Liver (tissue), 8 donors: ENCODE measurements at regions not wholly inside any gene's neighbourhood (a gene's known extent, or its start where the extent isn't known, plus 50 kb on each side); places are given as distances from the start of the nearest gene placed in this dataset.

Experiments
- DNase-seq: peaks from one replicate; pipeline ENCODE4 v3.0.0-alpha.2; 2017; ENCODE audit warnings: low spot score
- H3K27ac ChIP-seq, 2 donors: one replicate each; pipeline ENCODE4 v1.7.0; 2013; ENCODE audit warnings: inconsistent platforms in 2 of 2, low read length in 2 of 2, control low read depth in 1 of 2, low read depth in 1 of 2, mild to moderate bottlenecking in 1 of 2
- H3K27me3 ChIP-seq, 4 donors: one replicate each; pipeline versions ENCODE4 v1.6.1 to v1.7.0; 2013; ENCODE audit warnings: low read length in 3 of 4, inconsistent platforms in 1 of 4, mild to moderate bottlenecking in 1 of 4, moderate library complexity in 1 of 4; ENCODE audit not compliant: control insufficient read depth in 4 of 4, insufficient read depth in 4 of 4
- H3K36me3 ChIP-seq, 4 donors: one replicate each; pipeline versions ENCODE4 v1.6.1 to v1.7.0; 2013; ENCODE audit warnings: low read length in 3 of 4, mild to moderate bottlenecking in 3 of 4, low read depth in 1 of 4, moderate library complexity in 1 of 4; ENCODE audit not compliant: control insufficient read depth in 4 of 4, insufficient read depth in 3 of 4
- H3K4me1 ChIP-seq, 4 donors: one replicate each; pipeline versions ENCODE4 v1.6.1 to v1.7.0; 2013; ENCODE audit warnings: low read length in 3 of 4, mild to moderate bottlenecking in 3 of 4, moderate library complexity in 1 of 4; ENCODE audit not compliant: control insufficient read depth in 4 of 4, insufficient read depth in 4 of 4
- H3K4me3 ChIP-seq, 3 donors: one replicate each; pipeline versions ENCODE4 v1.6.1 to v1.7.0; 2013; ENCODE audit warnings: low read length in 3 of 3, control low read depth in 1 of 3, low read depth in 1 of 3, mild to moderate bottlenecking in 1 of 3
- H3K9ac ChIP-seq, 2 donors: one replicate each; pipeline ENCODE4 v1.7.0; 2013; ENCODE audit warnings: low read length in 2 of 2, mild to moderate bottlenecking in 2 of 2, moderate library complexity in 2 of 2, control low read depth in 1 of 2, low read depth in 1 of 2
- H3K9me3 ChIP-seq, 4 donors: one replicate each; pipeline versions ENCODE4 v1.6.1 to v1.7.0; 2013; ENCODE audit warnings: low read length in 3 of 4; ENCODE audit not compliant: control insufficient read depth in 4 of 4
- ATF3 ChIP-seq: IDR thresholded peaks from 2 replicates; pipeline ENCODE4 v1.6.1; 2016; ENCODE audit warnings: antibody characterized with exemption
- CTCF ChIP-seq: fragments of 150-350 bp; IDR thresholded peaks from 2 replicates; pipeline ENCODE4 v1.5.1; 2017; ENCODE audit warnings: improper control_type of control experiment, low read depth, low read length; ENCODE audit not compliant: missing input control
- EGR1 ChIP-seq, 2 donors: IDR thresholded peaks; 2 replicates each; pipeline ENCODE4 v1.6.1; 2016 to 2018; ENCODE audit warnings: antibody characterized with exemption in 2 of 2, low read depth in 2 of 2
- FOXA1 ChIP-seq: IDR thresholded peaks from 2 replicates; pipeline ENCODE4 v1.6.1; 2016; ENCODE audit warnings: antibody characterized with exemption
- FOXA2 ChIP-seq: IDR thresholded peaks from 2 replicates; pipeline ENCODE4 v1.6.1; 2016; ENCODE audit warnings: antibody characterized with exemption
- GABPA ChIP-seq, 2 donors: IDR thresholded peaks in 1 of 2; conservative IDR thresholded peaks in 1 of 2; 2 replicates each; pipeline ENCODE4 v1.6.1; 2016; ENCODE audit warnings: antibody characterized with exemption in 2 of 2, mild to moderate bottlenecking in 1 of 2, moderate library complexity in 1 of 2
- HNF4A ChIP-seq, 2 donors: conservative IDR thresholded peaks; 2 replicates each; pipeline ENCODE4 v1.6.1; 2016; ENCODE audit warnings: antibody characterized with exemption in 2 of 2, mild to moderate bottlenecking in 2 of 2
- HNF4G ChIP-seq: IDR thresholded peaks from 2 replicates; pipeline ENCODE4 v1.6.1; 2016; ENCODE audit warnings: antibody characterized with exemption
- JUND ChIP-seq, 2 donors: IDR thresholded peaks; 2 replicates each; pipeline ENCODE4 v1.6.1; 2016; ENCODE audit warnings: antibody characterized with exemption in 2 of 2
- MAX ChIP-seq: IDR thresholded peaks from 2 replicates; pipeline ENCODE4 v1.6.1; 2016; ENCODE audit warnings: antibody characterized with exemption
- NR2F2 ChIP-seq: IDR thresholded peaks from 2 replicates; pipeline ENCODE4 v1.6.1; 2016; ENCODE audit warnings: antibody characterized with exemption
- RAD21 ChIP-seq, 2 donors: IDR thresholded peaks; 2 replicates each; pipeline ENCODE4 v1.6.1; 2016; ENCODE audit warnings: antibody characterized with exemption in 2 of 2, mild to moderate bottlenecking in 2 of 2
- REST ChIP-seq: IDR thresholded peaks from 2 replicates; pipeline ENCODE4 v1.6.1; 2016; ENCODE audit warnings: antibody characterized with exemption, mild to moderate bottlenecking
- SP1 ChIP-seq: IDR thresholded peaks from 2 replicates; pipeline ENCODE4 v1.6.1; 2018; ENCODE audit warnings: antibody characterized with exemption, mild to moderate bottlenecking
- TAF1 ChIP-seq: conservative IDR thresholded peaks from 2 replicates; pipeline ENCODE4 v1.6.1; 2016; ENCODE audit warnings: antibody characterized with exemption, mild to moderate bottlenecking
- YY1 ChIP-seq: IDR thresholded peaks from 2 replicates; pipeline ENCODE4 v1.6.1; 2016; ENCODE audit warnings: antibody characterized with exemption, mild to moderate bottlenecking
- ZBTB33 ChIP-seq: IDR thresholded peaks from 2 replicates; pipeline ENCODE4 v1.6.1; 2016; ENCODE audit warnings: antibody characterized with exemption
- WGBS: extraction: QIAGEN DNeasy Blood & Tissue Kit; methylation state at CpG from one replicate; pipeline ENCODE4 v1.1.7; 2013; 5-methylcytosine and 5-hydroxymethylcytosine counted together
- donor health status: healthy.
- donor health status: healthy.
- donor health status: healthy.
- donor health status: healthy.
- donor health status: healthy.

GRCh38 chr13:106296723-106297122 lies 238.7 kb downstream of the EFNB2 start:
- H3K27me3 ChIP-seq, result peaks cover 0 to 3% (median 0%) of the 10 kb centered on the region in 4 donors
- no peaks in the 10 kb centered on the region for H3K4me1 ChIP-seq
- TF ChIP-seq REST (no peak), FOXA2 (no peak), YY1 (no peak), HNF4G (no peak), MAX (no peak), JUND (IDR thresholded peaks at IDR 0.05) (no peak), SP1 (no peak), FOXA1 (no peak), TAF1 (no peak), ZBTB33 (no peak), EGR1 (IDR thresholded peaks at IDR 0.05; ENCODE audit: low read depth in 2 of 2) (no peak), GABPA (IDR thresholded peaks at IDR 0.05 in 1 of 2, conservative IDR thresholded peaks at IDR 0.05 in 1 of 2) (no peak)
- no peak overlapping the region for H3K4me3 ChIP-seq
- no peak overlapping the region for H3K27ac ChIP-seq
- H3K9me3 ChIP-seq, result no peaks in the 10 kb centered on the region
- WGBS, result 73% methylated on average over 3 of the region's 3 CpGs
- no peaks in the 10 kb centered on the region for H3K36me3 ChIP-seq
- H3K9ac ChIP-seq, result no peak overlapping the region
- DNase-seq, result no peak

GRCh38 chr13:106295971-106296370 lies 239.5 kb downstream of the EFNB2 start:
- Histone ChIP-seq H3K4me1 (no peaks in the 10 kb centered on the region), H3K9ac (no peak overlapping the region), H3K4me3 (no peak overlapping the region), H3K36me3 (no peaks in the 10 kb centered on the region), H3K9me3 (no peaks in the 10 kb centered on the region), H3K27me3 (peaks cover 0 to 3% (median 0%) of the 10 kb centered on the region in 4 donors), H3K27ac (no peak overlapping the region)
- DNase-seq, result no peak
- 73% methylated on average over 7 of the region's 7 CpGs for WGBS
- no peak for TF ChIP-seq ATF3
- TF ChIP-seq FOXA2, result no peak
- TF ChIP-seq NR2F2, result no peak
- TF ChIP-seq MAX, result no peak
- TF ChIP-seq ZBTB33, result no peak
- no peak for TF ChIP-seq FOXA1
- no peak for TF ChIP-seq HNF4G
- TF ChIP-seq SP1, result no peak
- no peak for TF ChIP-seq HNF4A (conservative IDR thresholded peaks at IDR 0.05)
- TF ChIP-seq GABPA (IDR thresholded peaks at IDR 0.05 in 1 of 2, conservative IDR thresholded peaks at IDR 0.05 in 1 of 2), result no peak
- no peak for TF ChIP-seq CTCF
- no peak for TF ChIP-seq JUND (IDR thresholded peaks at IDR 0.05)
- no peak for TF ChIP-seq TAF1
- no peak for TF ChIP-seq REST
- no peak for TF ChIP-seq RAD21 (IDR thresholded peaks at IDR 0.05)
- no peak for TF ChIP-seq EGR1 (IDR thresholded peaks at IDR 0.05; ENCODE audit: low read depth in 2 of 2)
